NCI-H1694 treated with DMSO at 0.1 percent for 48 hours (cell line): ENCODE measurements at regions not wholly inside any gene's neighbourhood (a gene's known extent, or its start where the extent isn't known, plus 50 kb on each side); places are given as distances from the start of the nearest gene placed in this dataset.

Experiments used
- DNase-seq: peaks from one replicate; lab custom pipeline; 2025; lab: John Stamatoyannopoulos, UW

- DNase-seq = no peak
These were observed 666.8 kb downstream of the ACTL7B start for GRCh38 chr9:108188976-108189375.

GRCh38 chr9:108188482-108188881, 667.3 kb downstream of the ACTL7B start:
- no peak for DNase-seq

DNA sequence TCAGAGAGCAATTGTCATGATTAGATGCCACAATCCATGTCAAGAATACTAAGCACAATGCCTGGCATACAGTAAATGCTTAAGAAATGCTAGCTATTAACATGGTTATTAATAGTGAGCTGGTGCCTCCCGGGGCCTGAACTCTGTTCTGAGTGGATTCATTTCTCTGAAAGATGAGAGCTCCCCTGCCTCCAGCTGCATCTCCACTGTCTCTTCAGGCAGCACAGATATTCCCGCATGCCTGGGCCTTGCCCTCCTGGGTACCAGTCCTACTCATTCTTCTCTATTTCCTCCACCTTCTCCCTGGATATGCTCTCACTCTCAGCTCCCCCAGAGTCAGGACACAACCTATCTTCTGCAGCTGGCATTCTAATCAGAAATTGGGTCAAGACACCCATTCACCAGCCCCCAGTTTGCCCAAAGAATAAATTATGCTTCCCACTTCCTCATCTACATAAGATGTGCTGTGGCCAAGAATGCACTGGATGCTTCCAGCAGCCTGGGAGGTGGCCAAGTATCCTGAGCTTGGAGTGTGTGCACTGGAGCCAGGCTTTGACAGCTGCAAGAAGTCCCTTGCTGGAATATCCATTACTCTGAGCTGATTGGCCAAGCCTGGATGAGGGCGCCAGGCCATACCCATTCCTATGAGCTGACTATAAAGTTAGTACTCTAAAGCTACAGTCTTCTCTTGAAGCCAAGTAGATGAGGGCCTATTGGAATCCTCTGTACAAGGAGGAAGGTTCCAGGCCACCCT, 669.0 kb downstream of the ACTL7B start:
- no peak for DNase-seq

DNA sequence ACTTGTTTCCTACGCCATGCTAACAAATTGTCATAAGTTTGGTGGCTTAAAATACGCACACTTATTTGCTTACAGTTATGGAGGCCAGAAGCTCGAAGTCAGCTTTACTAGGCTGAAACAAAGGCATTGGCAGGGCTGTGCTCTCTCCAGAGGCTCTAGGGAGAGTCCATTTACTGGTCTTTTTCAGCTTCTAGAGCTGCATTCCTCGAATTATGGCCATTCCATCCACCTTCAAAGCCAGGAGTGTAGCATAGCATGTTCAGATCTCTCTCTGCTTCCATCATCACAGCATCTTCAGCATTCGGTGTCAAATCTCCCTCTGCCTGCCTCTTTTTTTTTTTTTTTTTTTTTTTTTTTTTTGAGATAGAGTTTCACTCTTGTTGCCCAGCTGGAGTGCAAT, 670.2 kb downstream of the ACTL7B start:
- DNase-seq = no peak

DNA sequence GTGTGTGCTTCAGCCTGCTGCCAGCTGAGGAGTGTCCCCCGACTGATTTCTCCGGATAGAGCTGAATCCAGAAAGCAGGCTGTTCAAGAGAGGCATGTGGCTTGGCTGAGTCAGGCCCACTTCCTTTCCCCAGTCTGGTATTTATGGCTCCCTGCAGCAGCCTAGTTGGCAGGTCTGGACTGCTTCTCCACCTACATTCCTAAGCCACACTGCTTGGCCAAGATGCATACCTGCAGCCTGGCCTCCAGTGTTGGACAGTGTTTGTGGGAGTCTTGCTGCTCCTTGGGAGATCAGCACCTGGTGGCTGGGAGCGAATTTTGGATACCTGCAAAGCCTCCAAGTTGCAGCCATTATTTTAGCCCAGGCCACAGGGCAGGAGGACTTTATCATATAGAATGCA, 670.8 kb downstream of the ACTL7B start:
- DNase-seq = no peak

DNA sequence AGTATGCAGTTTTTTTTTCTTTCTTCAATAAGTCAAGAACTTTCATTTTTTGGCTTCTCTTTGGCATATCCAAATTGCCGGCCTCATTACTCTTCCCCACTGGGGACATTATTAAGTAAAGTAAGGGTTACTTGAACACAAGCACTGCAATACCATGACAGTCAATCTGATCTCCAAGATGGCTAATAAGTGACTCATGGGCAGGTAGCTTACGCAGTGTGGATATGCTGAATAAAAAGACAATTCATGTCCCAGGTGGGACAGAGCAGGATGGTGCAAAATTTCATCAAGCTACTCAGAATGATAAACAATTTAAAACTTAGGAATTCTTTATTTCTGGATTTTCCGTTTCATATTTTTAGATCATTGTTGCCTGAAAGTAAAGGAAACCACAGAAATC, 671.8 kb downstream of the ACTL7B start:
- no peak for DNase-seq

GRCh38 chr9:108182950-108183381, 672.8 kb downstream of the ACTL7B start:
- DNase-seq = no peak

GRCh38 chr9:108182270-108182669, 673.5 kb downstream of the ACTL7B start:
- no peak for DNase-seq

GRCh38 chr9:108181441-108181840, 674.3 kb downstream of the ACTL7B start:
- DNase-seq = no peak

DNA sequence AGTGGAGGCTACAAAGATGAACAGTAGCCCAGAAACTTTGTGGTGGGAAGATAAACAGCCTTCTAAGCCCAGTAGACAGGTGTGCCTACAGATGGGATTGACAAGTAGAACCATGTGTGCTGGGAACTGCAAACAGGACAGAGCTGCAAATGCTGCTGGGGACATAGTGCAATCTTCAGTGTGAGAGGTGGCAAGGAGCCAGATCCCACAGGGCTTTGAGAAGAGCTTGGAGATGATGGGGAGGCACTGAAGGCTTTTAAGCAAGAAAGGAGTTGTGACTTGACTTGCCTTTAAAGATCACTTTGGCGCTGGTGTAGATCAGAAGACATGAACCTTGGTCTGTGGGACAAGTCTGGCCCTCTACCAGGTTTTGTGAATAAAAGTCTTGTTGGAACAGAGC, 675.2 kb downstream of the ACTL7B start:
- peak; percentile 17 for DNase-seq

DNA sequence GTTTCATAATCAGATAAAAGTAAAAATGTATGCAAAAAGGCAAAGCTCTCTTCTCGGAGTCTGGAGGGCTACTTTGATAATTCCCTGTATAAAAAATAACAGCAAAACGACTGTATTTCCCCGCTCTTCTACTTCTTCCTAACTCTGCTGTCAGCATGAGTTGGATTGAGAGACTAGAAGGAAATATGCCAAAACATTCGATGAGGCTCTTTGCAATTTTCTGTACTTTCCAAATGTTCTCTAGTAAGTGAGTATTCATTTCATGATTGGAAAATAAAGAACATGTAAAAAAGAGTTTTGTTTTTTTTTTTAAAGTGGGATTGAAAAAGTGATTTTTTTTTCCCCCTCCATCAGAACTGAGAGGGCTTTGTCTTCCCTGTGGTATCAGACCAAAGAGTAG, 677.5 kb downstream of the ACTL7B start:
- DNase-seq = no peak

GRCh38 chr9:108168236-108168850, 678.8 kb upstream of the KLF4 start:
- DNase-seq = no peak

- DNase-seq = no peak
These were observed 677.7 kb upstream of the KLF4 start for GRCh38 chr9:108167136-108167900.

GRCh38 chr9:108166519-108166918, 677.0 kb upstream of the KLF4 start:
- no peak for DNase-seq

- no peak for DNase-seq
These were observed 673.9 kb upstream of the KLF4 start for GRCh38 chr9:108163321-108164005.

- DNase-seq = no peak
These were observed 673.1 kb upstream of the KLF4 start for GRCh38 chr9:108162664-108163063.

- no peak for DNase-seq
These were observed 671.9 kb upstream of the KLF4 start for GRCh38 chr9:108161503-108161902.

GRCh38 chr9:108160706-108161355, 671.3 kb upstream of the KLF4 start:
- no peak for DNase-seq

GRCh38 chr9:108160039-108160438, 670.5 kb upstream of the KLF4 start:
- no peak for DNase-seq

DNA sequence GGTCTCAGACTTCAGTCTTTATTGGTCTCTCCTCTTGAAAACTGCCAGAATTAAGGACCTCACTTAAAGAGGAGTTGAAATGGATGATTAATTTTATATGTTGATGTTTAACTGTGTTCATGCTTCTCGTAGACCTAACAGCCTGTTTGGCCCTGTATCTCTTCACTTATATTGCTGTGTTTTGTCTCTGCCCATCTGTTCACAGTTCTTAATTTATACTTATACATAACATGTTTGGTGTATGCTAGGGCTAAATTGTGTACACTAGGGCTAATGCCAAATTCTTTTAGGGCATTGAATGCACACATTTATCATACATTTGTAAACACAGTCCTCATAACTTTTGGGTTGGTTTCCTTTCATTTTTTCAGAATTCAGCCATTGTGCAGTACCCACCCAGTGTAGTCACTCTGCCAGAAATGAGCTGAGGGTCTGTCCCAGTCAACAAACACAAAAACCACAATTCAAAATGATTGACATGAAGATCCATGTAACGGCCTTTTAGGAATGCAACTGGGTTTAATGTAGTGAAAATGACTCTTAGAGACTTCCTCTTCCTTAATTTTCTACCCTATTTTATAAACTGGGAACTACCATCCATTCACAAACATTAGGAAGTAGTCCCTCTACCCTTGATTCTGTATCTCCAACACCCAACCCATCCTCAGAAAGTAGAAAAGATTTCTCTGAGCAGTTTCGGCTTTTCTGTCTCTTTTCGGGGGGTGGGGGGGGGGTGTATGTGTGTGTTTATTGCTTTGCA, 668.8 kb upstream of the KLF4 start:
- DNase-seq = peak; percentile 69
